ENCODE measurements at regions not wholly inside any gene's neighbourhood (a gene's known extent, or its start where the extent isn't known, plus 50 kb on each side); places are given as distances from the start of the nearest gene placed in this dataset.

DNA sequence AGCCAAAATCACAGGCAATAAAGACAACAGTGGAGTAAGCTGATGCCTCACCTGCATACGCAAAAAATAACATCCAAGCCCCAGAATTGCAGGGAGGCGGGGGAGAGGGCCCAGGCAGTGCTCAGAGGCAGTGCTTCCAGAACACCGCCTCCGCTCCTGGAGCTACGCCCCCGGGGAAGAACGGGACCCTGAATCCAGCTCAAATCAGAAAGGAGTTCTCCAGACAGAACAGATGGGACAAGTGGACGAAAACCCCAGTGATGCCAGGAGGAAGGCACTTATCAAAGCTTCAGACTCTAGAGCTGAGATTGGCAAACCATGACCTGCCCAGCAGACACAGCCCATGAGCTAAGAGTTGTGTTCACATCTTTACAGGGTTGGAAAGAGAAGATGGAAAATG, 683.9 kb downstream of the TBC1D22A start:
- DNase-seq = no peak

DNA sequence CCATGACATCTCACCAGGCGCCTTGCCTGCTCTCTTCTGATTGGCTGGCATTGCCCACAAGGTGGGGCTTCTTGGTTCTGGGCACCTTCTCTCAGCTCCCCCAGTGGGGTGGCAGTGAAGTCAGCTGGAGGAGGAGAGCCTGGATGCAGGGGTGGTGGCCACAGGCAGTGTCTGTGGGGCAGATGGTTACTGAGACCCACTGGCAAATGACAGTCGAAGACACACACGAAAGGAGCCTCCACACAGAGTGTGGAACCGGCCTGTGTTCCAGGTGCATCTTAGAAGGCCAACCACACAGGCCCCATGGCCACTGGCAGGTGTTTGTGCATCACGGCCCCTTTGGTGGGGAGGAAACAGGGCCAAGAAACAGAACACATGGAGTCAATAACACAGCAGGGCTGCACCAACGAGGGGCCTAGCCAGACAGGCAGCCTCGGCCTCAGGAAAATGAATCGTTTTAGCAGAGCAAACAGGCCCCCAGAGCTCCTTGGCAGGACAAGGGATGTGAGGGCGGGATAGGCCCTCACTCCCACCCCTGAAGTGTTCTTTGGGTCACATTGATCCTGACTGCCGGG, 683.4 kb downstream of the TBC1D22A start:
- no peak for DNase-seq

- DNase-seq = no peak
Measured at GRCh38 chr22:47445212-47445611, 682.8 kb downstream of the TBC1D22A start.

DNA sequence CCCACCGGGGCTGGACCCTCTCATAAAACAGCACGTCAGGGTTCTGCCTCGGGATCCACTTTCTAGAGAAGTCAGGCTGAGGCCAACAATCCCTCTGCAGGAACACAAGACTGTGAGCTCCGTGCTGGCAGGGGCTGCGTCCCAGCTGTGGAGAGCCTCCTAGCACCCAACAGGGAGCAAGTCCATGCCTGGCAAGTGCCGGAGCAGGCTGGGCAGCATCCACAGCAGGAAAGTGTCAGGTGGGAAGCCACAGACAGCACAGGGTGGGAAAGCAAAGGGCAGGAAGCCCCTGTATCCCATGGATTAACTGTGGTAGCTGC, 682.3 kb downstream of the TBC1D22A start:
- no peak for DNase-seq

GRCh38 chr22:47443836-47444745, 681.6 kb downstream of the TBC1D22A start:
- DNase-seq = no peak

- DNase-seq = no peak
Measured at GRCh38 chr22:47442821-47443220, 680.4 kb downstream of the TBC1D22A start.

DNA sequence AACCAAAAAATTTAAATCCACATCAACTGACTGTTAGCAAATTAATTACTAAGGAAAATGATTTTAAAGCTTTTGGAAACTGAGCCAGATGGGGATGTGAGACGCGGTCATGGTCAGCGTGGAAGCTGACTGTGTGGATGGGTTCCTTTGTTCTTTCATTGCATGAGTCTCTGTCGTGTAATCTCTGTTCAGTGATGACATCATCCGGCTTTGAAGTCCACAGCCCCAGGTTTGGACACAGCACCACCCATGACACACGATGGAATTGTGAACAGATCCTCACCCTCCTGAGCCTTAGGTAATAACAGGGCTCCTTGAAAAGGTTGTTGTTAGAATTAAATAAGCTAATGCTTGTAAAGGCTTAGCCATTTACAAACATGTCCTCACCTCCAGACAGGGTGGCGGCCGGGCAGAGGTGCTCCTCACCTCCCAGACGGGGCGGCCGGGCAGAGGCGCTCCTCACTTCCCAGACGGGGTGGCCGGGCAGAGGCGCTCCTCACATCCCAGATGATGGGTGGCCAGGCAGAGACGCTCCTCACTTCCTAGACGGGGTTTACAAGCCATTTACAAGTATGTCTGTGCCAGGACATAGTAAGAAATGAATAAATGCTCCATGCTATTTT, 677.3 kb downstream of the TBC1D22A start:
- no peak for DNase-seq

DNA sequence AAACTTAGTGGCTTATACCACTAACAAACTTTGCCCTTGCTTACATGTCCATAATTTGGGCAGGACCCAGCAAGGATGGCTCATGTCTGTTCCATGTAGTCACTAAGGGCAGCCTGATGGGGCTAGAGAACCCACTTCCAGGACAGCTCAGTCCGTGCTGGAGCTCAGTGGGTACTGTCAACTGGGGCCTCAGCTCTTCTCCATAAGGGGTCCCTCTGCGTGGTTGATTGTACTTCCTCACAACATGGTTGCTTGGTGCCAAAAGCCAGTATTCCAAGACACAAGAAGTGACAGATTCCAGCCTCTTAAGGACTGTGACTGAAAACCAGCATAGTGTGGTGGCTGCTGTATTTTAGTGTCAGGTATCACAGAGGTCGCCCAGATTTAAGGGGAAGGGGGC, 675.2 kb downstream of the TBC1D22A start:
- no peak for DNase-seq

DNA sequence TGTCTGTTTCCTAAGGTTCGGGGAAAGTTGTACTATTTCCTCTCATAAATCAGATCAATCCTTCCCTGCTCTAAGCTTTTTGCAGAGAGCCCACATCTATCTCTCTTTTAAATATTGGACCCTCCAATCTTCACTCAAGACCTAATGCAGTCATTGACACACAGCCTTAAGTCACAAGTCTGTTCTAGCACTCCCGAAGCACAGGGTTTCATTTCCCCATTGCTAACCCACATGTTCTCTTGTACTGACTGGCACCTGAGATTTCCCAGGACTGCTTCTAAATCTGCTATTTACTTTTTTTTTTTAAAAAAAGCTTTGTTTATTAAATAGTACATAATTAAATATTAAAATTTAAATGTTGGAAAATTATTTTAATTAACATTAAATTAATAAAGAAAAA, 674.7 kb downstream of the TBC1D22A start:
- no peak for DNase-seq

GRCh38 chr22:47435826-47436225, 673.4 kb downstream of the TBC1D22A start:
- DNase-seq = no peak

GRCh38 chr22:47435204-47435487, 672.7 kb downstream of the TBC1D22A start:
- no peak for DNase-seq

GRCh38 chr22:47434336-47435203, 672.1 kb downstream of the TBC1D22A start:
- no peak for DNase-seq

GRCh38 chr22:47433627-47434026, 671.2 kb downstream of the TBC1D22A start:
- no peak for DNase-seq

- no peak for DNase-seq
Measured at GRCh38 chr22:47432683-47433082, 670.2 kb downstream of the TBC1D22A start.

GRCh38 chr22:47423861-47424820, 661.7 kb downstream of the TBC1D22A start:
- DNase-seq = no peak

- no peak for DNase-seq
Measured at GRCh38 chr22:47423266-47423665, 660.8 kb downstream of the TBC1D22A start.

GRCh38 chr22:47422736-47423135, 660.3 kb downstream of the TBC1D22A start:
- DNase-seq = no peak

DNA sequence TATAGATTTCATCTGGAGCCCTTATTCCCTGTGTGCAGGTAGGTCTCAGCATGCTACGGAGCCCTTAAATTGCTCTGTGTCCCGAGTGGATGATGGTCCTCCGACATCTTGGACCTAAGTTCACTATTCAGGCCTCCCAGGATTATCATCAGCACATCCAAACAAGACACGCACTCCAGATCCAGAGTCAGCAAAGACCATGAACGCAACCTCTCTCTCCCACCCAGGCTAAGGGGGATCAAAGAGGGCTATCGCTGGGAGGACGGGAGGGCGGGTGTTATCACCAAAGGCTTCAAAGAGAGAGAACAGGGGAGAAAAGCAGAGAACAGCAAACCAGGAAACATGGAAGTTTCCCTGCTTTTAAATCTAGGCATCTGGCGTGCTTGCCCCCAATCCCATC, 659.4 kb downstream of the TBC1D22A start:
- DNase-seq = no peak

- no peak for DNase-seq
Measured at GRCh38 chr22:47420211-47420610, 657.8 kb downstream of the TBC1D22A start.

DNA sequence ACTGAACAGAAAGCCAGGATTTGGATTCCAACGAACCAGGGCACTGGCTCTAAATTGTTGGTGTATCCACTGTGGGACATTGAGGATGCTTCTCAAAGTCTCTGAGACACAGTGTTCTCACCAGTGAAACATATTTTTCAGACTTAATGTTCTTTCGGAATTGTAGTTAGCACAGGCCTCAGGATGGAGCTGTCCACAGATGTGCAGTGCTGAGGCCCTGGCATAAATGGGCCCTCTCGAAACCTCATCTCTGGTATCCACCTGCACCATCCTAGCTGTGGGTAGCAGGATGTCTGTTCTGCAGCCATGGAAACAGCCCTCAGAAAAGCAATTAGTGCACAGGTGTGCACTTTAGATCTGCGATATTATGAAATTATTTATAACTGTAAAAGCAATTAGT, 656.8 kb downstream of the TBC1D22A start:
- DNase-seq = no peak

DNA sequence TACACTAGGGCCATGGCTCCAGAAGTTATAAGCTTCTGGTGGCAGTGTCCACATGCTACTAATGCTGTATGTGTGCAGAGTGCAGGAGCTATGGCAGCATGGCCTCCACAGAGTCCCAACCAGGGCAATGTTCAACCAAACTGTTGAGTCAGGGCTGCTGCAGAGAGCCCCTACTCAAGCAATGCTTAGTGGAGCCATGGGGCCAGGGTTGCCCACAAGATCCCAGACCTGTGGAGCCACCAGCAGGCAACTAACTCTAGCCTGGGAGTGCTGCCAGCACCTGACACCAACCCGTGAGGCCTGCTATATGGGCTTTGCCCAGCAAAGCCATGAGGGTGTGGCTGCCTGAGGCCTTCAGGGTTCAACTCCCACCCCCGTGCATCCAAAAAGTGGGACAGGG, 655.2 kb downstream of the TBC1D22A start:
- no peak for DNase-seq

DNA sequence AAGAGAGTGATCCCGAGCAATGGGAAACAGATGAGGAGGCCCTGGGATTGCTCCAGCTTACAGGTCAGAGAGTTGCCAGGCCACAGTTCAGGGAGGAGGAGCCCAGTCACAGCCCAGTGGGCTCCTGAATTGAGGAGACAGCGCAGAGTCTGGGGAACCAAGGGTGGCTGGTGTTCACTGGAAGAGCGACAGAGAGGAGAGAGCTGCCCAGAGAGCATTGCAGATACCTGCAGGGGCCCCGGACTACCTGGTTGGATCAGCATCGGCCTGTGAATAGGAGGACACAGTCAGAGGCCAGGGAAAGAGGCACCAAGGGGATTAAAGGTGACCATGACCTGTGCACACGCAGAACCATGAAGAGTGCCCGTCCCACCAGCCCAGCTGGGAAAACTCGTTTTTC, 648.6 kb downstream of the TBC1D22A start:
- DNase-seq = no peak

All from stimulated activated CD4-positive, alpha-beta T cell treated with anti-CD3 and anti-CD28 coated beads, Interleukin-4, amount 100 ng/mL, for 24 hours (primary cell).